PC-3 (cell line): ENCODE measurements at regions not wholly inside any gene's neighbourhood (a gene's known extent, or its start where the extent isn't known, plus 50 kb on each side); places are given as distances from the start of the nearest gene placed in this dataset.

ENCODE experiments used
- EZH2 ChIP-seq: fragments of 300-600 bp; sonication (generic); IDR thresholded peaks from one replicate; pipeline ENCODE4 v1.6.1; 2017; ENCODE audit warnings: antibody characterized with exemption, mild to moderate bottlenecking, low read length; ENCODE audit not compliant: unreplicated experiment
- EZH2phosphoT487 ChIP-seq: fragments of 300-600 bp; sonication (generic); IDR thresholded peaks from 2 replicates; pipeline ENCODE4 v1.6.1; 2018; ENCODE audit warnings: mild to moderate bottlenecking, antibody characterized with exemption, low read length, borderline replicate concordance
- TF ChIP-seq, protein P1 (sequence below): fragments of 300-600 bp; sonication (generic); conservative IDR thresholded peaks from 2 replicates; pipeline ENCODE4 v1.5.1; 2017; ENCODE audit warnings: antibody characterized with exemption, low read depth, mild to moderate bottlenecking, low read length

DNA sequence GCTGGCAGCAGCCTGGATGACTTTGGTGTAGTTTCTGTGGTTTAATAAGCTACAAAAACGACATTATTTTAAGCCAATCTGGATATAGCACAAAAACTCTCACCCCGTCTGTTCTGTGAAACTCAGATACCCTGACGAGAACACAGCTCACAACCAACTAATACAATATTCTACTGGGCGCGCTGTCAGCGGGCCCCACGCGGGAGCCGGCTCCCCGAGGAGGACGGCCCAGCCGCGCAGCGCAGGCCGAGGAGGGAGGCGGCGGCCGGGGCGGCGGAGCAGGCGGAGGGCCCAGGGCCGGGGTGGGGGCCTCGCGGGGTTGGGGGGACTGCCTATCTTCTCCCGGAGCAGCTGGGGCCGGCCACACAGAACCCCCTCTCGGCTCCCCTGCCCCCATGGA, 87.2 kb upstream of the POU3F1 start:
- TF ChIP-seq, protein P1, sequence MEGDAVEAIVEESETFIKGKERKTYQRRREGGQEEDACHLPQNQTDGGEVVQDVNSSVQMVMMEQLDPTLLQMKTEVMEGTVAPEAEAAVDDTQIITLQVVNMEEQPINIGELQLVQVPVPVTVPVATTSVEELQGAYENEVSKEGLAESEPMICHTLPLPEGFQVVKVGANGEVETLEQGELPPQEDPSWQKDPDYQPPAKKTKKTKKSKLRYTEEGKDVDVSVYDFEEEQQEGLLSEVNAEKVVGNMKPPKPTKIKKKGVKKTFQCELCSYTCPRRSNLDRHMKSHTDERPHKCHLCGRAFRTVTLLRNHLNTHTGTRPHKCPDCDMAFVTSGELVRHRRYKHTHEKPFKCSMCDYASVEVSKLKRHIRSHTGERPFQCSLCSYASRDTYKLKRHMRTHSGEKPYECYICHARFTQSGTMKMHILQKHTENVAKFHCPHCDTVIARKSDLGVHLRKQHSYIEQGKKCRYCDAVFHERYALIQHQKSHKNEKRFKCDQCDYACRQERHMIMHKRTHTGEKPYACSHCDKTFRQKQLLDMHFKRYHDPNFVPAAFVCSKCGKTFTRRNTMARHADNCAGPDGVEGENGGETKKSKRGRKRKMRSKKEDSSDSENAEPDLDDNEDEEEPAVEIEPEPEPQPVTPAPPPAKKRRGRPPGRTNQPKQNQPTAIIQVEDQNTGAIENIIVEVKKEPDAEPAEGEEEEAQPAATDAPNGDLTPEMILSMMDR: no peak
- no peak for TF ChIP-seq EZH2
- no peak for TF ChIP-seq EZH2phosphoT487
